GM12865 (cell line): ENCODE measurements at regions not wholly inside any gene's neighbourhood (a gene's known extent, or its start where the extent isn't known, plus 50 kb on each side); places are given as distances from the start of the nearest gene placed in this dataset.

Source experiments
- DNase-seq: peaks from one replicate; pipeline ENCODE4 v3.0.0; 2010; ENCODE audit warnings: low read depth
- H3K4me3 ChIP-seq: 2 replicates; pipeline ENCODE4 v1.5.1; 2011; ENCODE audit warnings: mild to moderate bottlenecking, low read depth, low read length, control low read depth
- TF ChIP-seq, protein P1 (sequence below): IDR thresholded peaks from 2 replicates; pipeline ENCODE4 v1.5.1; 2011; ENCODE audit warnings: low read length, control low read depth, low read depth, inconsistent platforms; ENCODE audit not compliant: insufficient read depth; ENCODE audit errors: missing control alignments

DNA sequence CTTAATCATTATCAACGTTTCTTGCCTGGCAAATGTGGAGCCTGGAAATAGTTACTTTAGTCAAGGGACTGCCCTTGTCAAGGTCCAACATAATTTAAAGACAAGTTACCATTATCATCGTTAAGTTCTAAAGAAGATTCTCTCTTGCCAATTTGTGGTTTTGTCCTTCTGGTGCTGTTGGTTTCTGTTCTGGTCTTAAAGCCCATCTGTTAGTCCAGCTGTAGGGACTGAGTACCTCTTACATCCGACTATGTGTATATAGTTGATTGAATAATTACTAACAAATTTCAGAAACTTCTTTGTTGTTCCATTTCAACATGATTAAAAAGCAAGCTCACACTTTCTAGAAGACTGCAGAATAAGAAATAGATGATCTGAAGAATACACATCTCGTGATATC, 1854.9 kb downstream of the MAT2B start:
- no peak for DNase-seq
- TF ChIP-seq, protein P1, sequence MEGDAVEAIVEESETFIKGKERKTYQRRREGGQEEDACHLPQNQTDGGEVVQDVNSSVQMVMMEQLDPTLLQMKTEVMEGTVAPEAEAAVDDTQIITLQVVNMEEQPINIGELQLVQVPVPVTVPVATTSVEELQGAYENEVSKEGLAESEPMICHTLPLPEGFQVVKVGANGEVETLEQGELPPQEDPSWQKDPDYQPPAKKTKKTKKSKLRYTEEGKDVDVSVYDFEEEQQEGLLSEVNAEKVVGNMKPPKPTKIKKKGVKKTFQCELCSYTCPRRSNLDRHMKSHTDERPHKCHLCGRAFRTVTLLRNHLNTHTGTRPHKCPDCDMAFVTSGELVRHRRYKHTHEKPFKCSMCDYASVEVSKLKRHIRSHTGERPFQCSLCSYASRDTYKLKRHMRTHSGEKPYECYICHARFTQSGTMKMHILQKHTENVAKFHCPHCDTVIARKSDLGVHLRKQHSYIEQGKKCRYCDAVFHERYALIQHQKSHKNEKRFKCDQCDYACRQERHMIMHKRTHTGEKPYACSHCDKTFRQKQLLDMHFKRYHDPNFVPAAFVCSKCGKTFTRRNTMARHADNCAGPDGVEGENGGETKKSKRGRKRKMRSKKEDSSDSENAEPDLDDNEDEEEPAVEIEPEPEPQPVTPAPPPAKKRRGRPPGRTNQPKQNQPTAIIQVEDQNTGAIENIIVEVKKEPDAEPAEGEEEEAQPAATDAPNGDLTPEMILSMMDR: no peak
- no peak overlapping the region for H3K4me3 ChIP-seq

DNA sequence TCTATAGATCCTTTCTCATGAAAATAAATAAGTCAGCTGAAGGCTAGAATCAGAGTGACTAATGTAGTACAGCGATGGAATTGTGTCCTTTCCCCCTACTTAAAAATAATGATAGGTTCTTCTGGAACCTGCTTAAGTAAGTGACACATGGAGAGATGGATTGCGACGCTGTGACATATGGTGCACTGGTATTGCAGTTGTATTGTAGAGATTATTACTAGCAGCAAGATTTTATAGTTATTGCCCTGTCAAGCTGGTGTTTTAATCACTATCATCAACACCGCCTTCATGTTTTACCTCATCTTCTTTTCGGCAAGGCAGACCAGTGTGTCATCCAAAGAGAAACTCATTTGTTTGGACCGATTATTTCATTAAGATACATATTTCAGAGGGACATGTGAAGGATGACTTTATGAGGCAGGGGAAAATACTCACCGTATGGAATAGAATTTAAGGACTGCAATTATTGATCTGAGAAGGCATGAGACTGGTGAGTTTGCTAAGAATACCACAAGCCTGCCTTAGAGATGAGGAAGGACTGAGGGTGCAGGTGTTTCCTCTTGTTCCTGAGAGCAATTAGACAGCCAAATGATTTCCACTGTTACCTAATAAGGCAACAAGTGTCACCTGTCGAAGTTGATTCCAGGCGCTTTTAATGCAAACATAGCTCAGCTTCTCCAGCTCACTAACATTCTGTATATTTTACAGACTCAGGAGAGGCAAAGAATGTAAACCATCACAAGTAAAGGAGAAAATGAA, 1855.5 kb downstream of the MAT2B start:
- TF ChIP-seq, protein P1: no peak
- no peak overlapping the region for H3K4me3 ChIP-seq
- no peak for DNase-seq

DNA sequence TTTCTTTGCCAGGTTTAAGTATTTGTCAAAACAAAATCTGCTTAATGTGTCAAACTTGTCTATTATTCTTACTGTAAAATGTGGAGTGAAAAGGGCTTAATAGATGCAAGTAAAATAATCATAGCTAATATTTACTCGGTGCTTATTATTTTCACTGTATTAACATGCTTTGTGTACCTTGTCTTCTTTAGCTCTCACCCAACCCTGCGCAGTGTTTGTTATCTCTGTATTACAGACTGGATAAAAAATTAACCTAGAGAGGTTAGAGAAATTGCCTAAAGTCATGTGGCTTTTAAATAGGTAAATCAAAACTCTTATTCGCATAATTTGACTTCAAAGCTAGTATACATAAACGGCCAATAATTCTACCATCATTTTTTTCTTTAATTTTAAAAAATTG, 1864.8 kb downstream of the MAT2B start:
- no peak overlapping the region for H3K4me3 ChIP-seq
- DNase-seq: no peak
- TF ChIP-seq, protein P1: no peak

DNA sequence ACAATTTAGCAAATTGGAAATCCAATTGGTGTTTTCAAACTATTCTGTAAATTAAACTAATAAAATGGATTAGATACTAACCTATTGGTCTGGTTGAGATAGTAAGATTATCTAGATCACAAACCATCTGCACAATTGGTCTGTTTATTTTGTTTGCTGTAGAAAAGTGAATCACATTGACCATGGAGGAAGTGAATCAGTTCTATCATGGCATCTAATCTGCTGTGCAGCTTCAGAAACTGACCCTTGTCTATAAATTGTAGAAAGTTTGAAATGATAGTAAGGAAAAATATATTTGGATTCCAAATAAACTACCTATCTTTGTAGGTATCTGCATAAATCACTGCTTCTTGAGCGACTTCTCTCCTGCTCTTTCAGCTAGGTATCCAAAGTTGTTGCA, 1865.4 kb downstream of the MAT2B start:
- no peak overlapping the region for H3K4me3 ChIP-seq
- TF ChIP-seq, protein P1: no peak
- no peak for DNase-seq

DNA sequence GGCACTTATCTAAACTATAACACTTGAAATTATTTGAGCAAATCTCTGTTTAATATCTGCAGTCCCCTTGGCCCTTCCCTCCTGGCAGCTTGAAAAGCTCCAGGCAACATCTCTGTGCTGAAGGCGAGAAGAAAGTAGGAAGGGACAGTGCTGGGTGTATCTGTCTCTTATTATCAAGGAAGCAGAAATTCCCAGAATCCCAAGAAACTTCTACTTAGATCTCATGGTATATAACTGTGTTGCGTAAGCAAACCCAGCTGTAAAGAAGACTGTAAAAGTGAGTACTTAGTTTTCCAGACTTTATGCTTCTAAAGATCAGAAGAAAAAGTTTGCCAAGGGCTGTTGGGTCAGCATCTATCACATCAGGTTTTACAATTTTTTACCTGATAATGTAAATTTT, 1869.8 kb downstream of the MAT2B start:
- TF ChIP-seq, protein P1: no peak
- no peak overlapping the region for H3K4me3 ChIP-seq
- DNase-seq: no peak

DNA sequence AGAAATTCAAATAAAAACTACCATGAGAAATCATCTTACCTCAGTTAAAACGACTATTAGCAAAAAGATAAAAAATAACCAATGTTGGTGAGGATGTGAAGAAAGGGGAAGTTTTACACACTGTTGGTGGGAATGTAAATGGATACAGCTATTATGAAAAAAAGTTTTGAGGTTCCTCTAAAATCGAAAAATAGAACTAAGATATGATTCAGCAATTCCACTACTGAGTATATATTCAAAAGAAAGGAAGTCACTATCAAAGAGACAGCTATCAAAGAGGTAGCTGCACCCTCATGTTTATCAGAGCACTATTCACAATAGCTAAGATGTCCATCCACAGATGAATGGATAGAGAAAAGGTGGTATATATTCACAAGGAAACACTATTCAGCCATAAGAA, 1888.4 kb downstream of the MAT2B start:
- TF ChIP-seq, protein P1: no peak
- DNase-seq: no peak
- H3K4me3 ChIP-seq: no peak overlapping the region

DNA sequence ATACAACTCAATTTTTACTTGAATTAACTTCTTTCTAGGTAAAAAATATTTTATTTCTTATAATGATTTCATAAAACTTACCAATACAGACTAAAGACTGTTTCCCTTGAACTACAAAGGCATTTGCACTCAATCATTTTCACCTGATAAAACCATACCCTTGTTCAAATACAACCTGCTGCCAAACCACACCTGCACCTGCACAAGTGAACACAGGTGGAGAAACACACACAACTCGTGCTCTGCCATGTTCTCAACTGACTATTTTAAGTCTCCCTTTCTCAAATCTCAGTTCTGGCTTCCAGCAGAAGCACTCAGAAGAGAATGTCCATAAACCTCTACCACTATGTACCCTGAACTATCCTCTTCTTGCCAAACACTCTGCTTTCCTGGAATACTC, 1892.1 kb downstream of the MAT2B start:
- DNase-seq: no peak
- no peak overlapping the region for H3K4me3 ChIP-seq
- TF ChIP-seq, protein P1: no peak
